Activated CD8-positive, alpha-beta T cell treated with anti-CD3 and anti-CD28 coated beads for 36 hours (primary cell): ENCODE measurements at regions not wholly inside any gene's neighbourhood (a gene's known extent, or its start where the extent isn't known, plus 50 kb on each side); places are given as distances from the start of the nearest gene placed in this dataset.

ENCODE experiments used
- ATAC-seq: fragments of 200-7000 bp; cut with Tn5 transposase; one replicate; pipeline ENCODE4 v1.10.0; 2021; ENCODE audit warnings: mild to moderate bottlenecking, moderate library complexity
- CTCF ChIA-PET: fragments of 350-600 bp; sonication (Branson Sonifier 250); formaldehyde crosslinking; loops from one replicate; lab custom pipeline; 2021; ENCODE audit warnings: antibody characterized with exemption; lab: Charles Lee
- POLR2A ChIA-PET: fragments of 350-600 bp; sonication (Branson Sonifier 250); formaldehyde crosslinking; loops from one replicate; lab custom pipeline; 2021; ENCODE audit warnings: antibody characterized with exemption; lab: Charles Lee
- DNase-seq: peaks from one replicate; pipeline ENCODE4 v3.0.0-alpha.2; 2020
- H3K27ac Mint-ChIP-seq: one replicate; pipeline ENCODE4 v1.8.0; 2021; ENCODE audit warnings: mild to moderate bottlenecking, mixed read lengths
- H3K27me3 Mint-ChIP-seq: one replicate; pipeline ENCODE4 v1.8.0; 2021; ENCODE audit warnings: mixed read lengths
- H3K36me3 Mint-ChIP-seq: one replicate; pipeline ENCODE4 v1.8.0; 2021; ENCODE audit warnings: low read depth, mixed read lengths
- H3K4me1 Mint-ChIP-seq: one replicate; pipeline ENCODE4 v1.8.0; 2021; ENCODE audit warnings: low read depth, mixed read lengths
- H3K4me3 Mint-ChIP-seq: one replicate; pipeline ENCODE4 v1.8.0; 2021; ENCODE audit warnings: mild to moderate bottlenecking, moderate library complexity, mixed read lengths
- H3K9me3 Mint-ChIP-seq: one replicate; pipeline ENCODE4 v1.8.0; 2021; ENCODE audit warnings: mixed read lengths
- CTCF ChIP-seq: fragments of 200-600 bp; IDR thresholded peaks from one replicate; pipeline ENCODE4 v1.8.0; 2022; ENCODE audit warnings: antibody characterized with exemption, mild to moderate bottlenecking
- intact Hi-C: fragments of 100-400 bp; cut with micrococcal nuclease; formaldehyde crosslinking; loops from one replicate; pipeline ENCODE4 v1.10.0; 2022

- peaks cover 2% of the 10 kb centered on the region for H3K9me3 Mint-ChIP-seq
- DNase-seq (no peak), ATAC-seq (no peak)
- H3K27ac Mint-ChIP-seq = no peak overlapping the region
- POLR2A ChIA-PET = no interaction called here
- CTCF ChIA-PET = interaction anchor here (0.5 to 1.3 kb wide), 3 partner anchors 156 to 262 kb away, joined by 3 to 4 read pairs (median 3); no protein-coding TSS in a partner anchor
- peaks cover 18% of the 10 kb centered on the region for H3K4me1 Mint-ChIP-seq
- H3K27me3 Mint-ChIP-seq = peaks cover 2% of the 10 kb centered on the region
- intact Hi-C loops = no loop called here
- TF ChIP-seq CTCF = no peak
- H3K4me3 Mint-ChIP-seq = no peak overlapping the region
- H3K36me3 Mint-ChIP-seq = no peaks in the 10 kb centered on the region
Measured at GRCh38 chr16:72658888-72659717, 388.8 kb downstream of the ZFHX3 start.

GRCh38 chr16:72657791-72658190, 390.1 kb downstream of the ZFHX3 start:
- intact Hi-C loops = no loop called here
- no peak for TF ChIP-seq CTCF
- H3K4me3 Mint-ChIP-seq = no peak overlapping the region
- peaks cover 14% of the 10 kb centered on the region for H3K4me1 Mint-ChIP-seq
- CTCF ChIA-PET = no interaction called here
- POLR2A ChIA-PET = no interaction called here
- H3K36me3 Mint-ChIP-seq = peaks cover 3% of the 10 kb centered on the region
- H3K27ac Mint-ChIP-seq = no peak overlapping the region
- peaks cover 2% of the 10 kb centered on the region for H3K27me3 Mint-ChIP-seq
- no peak for DNase-seq
- H3K9me3 Mint-ChIP-seq = peaks cover 5% of the 10 kb centered on the region
- ATAC-seq = no peak

GRCh38 chr16:72657164-72657563, 390.8 kb downstream of the ZFHX3 start:
- peaks cover 2% of the 10 kb centered on the region for H3K27me3 Mint-ChIP-seq
- H3K4me1 Mint-ChIP-seq = peaks cover 14% of the 10 kb centered on the region
- ChIA-PET CTCF (no interaction called here), POLR2A (no interaction called here)
- intact Hi-C loops = no loop called here
- TF ChIP-seq CTCF = no peak
- DNase-seq = no peak
- H3K27ac Mint-ChIP-seq = no peak overlapping the region
- H3K9me3 Mint-ChIP-seq = peaks cover 7% of the 10 kb centered on the region
- H3K36me3 Mint-ChIP-seq = peaks cover 5% of the 10 kb centered on the region
- no peak for ATAC-seq
- no peak overlapping the region for H3K4me3 Mint-ChIP-seq

GRCh38 chr16:72654535-72654934, 393.4 kb downstream of the ZFHX3 start:
- CTCF ChIA-PET = interaction anchor here (1.4 kb wide), 1 partner anchor 10 kb away, joined by 5 read pairs; no protein-coding TSS in a partner anchor
- no peak for DNase-seq
- Mint-ChIP-seq H3K9me3 (peaks cover 11% of the 10 kb centered on the region), H3K27ac (no peak overlapping the region), H3K4me1 (peaks cover 18% of the 10 kb centered on the region), H3K4me3 (no peak overlapping the region), H3K27me3 (peaks cover 2% of the 10 kb centered on the region), H3K36me3 (peaks cover 5% of the 10 kb centered on the region)
- POLR2A ChIA-PET = no interaction called here
- no peak for TF ChIP-seq CTCF
- no peak for ATAC-seq
- intact Hi-C loops = no loop called here

GRCh38 chr16:72649254-72649944, 398.5 kb downstream of the ZFHX3 start:
- no peak for TF ChIP-seq CTCF
- intact Hi-C loops = no loop called here
- ChIA-PET CTCF (no interaction called here), POLR2A (interaction anchor here (0.6 kb wide), 1 partner anchor 24 kb away, joined by 3 read pairs; no protein-coding TSS in a partner anchor)
- ATAC-seq (no peak), DNase-seq (no peak)
- Mint-ChIP-seq H3K4me3 (no peak overlapping the region), H3K27ac (no peak overlapping the region), H3K36me3 (peaks cover 5% of the 10 kb centered on the region), H3K27me3 (no peaks in the 10 kb centered on the region), H3K4me1 (peaks cover 7% of the 10 kb centered on the region), H3K9me3 (peaks cover 11% of the 10 kb centered on the region)
